ENCODE measurements at regions not wholly inside any gene's neighbourhood (a gene's known extent, or its start where the extent isn't known, plus 50 kb on each side); places are given as distances from the start of the nearest gene placed in this dataset.

- DNase-seq (ENCODE audit: low spot score): no peak
These were observed 80.4 kb downstream of the HSPH1 start for GRCh38 chr13:31081316-31081715.

GRCh38 chr13:31074756-31075155 is 86.9 kb downstream of the HSPH1 start:
- no peak for DNase-seq (ENCODE audit: low spot score)

- no peak for DNase-seq (ENCODE audit: low spot score)
These were observed 87.6 kb downstream of the HSPH1 start for GRCh38 chr13:31073859-31074718.

- DNase-seq (ENCODE audit: low spot score): no peak
These were observed 89.7 kb downstream of the HSPH1 start for GRCh38 chr13:31072041-31072440.

GRCh38 chr13:31069808-31070534 is 91.7 kb downstream of the HSPH1 start:
- no peak for DNase-seq (ENCODE audit: low spot score)

GRCh38 chr13:31068119-31068423 is 93.6 kb downstream of the HSPH1 start:
- no peak for DNase-seq (ENCODE audit: low spot score)

GRCh38 chr13:31067416-31068118 is 94.1 kb downstream of the HSPH1 start:
- no peak for DNase-seq (ENCODE audit: low spot score)

- no peak for DNase-seq (ENCODE audit: low spot score)
These were observed 97.1 kb downstream of the HSPH1 start for GRCh38 chr13:31064636-31065035.

- DNase-seq (ENCODE audit: low spot score): no peak
These were observed 97.9 kb downstream of the HSPH1 start for GRCh38 chr13:31063772-31064171.

GRCh38 chr13:31060655-31061054 is 101.0 kb downstream of the HSPH1 start:
- no peak for DNase-seq (ENCODE audit: low spot score)

- DNase-seq (ENCODE audit: low spot score): no peak
These were observed 101.5 kb downstream of the HSPH1 start for GRCh38 chr13:31060220-31060619.

- no peak for DNase-seq (ENCODE audit: low spot score)
These were observed 104.2 kb downstream of the HSPH1 start for GRCh38 chr13:31057403-31058033.

GRCh38 chr13:31056644-31057271 is 104.9 kb downstream of the HSPH1 start:
- no peak for DNase-seq (ENCODE audit: low spot score)

- DNase-seq (ENCODE audit: low spot score): no peak
These were observed 106.1 kb downstream of the HSPH1 start for GRCh38 chr13:31055589-31055988.

- no peak for DNase-seq (ENCODE audit: low spot score)
These were observed 107.1 kb downstream of the HSPH1 start for GRCh38 chr13:31054632-31055031.

GRCh38 chr13:31053896-31054295 is 107.8 kb downstream of the HSPH1 start:
- no peak for DNase-seq (ENCODE audit: low spot score)

- DNase-seq (ENCODE audit: low spot score): no peak
These were observed 108.6 kb downstream of the HSPH1 start for GRCh38 chr13:31053091-31053490.

GRCh38 chr13:31052478-31052877 is 109.2 kb downstream of the HSPH1 start:
- DNase-seq (ENCODE audit: low spot score): no peak

GRCh38 chr13:31051999-31052398 is 109.7 kb downstream of the HSPH1 start:
- DNase-seq (ENCODE audit: low spot score): no peak

GRCh38 chr13:31050486-31051400 is 111.0 kb downstream of the HSPH1 start:
- DNase-seq (ENCODE audit: low spot score): no peak

- DNase-seq (ENCODE audit: low spot score): no peak
These were observed 111.9 kb downstream of the HSPH1 start for GRCh38 chr13:31049833-31050232.
